Glomerular visceral epithelial cell (primary cell): ENCODE measurements at regions not wholly inside any gene's neighbourhood (a gene's known extent, or its start where the extent isn't known, plus 50 kb on each side); places are given as distances from the start of the nearest gene placed in this dataset.
A peak's percentile ranks its signal among the peaks of the same experiment; 100 is the strongest.

Experiments
- DNase-seq: peaks from one replicate; pipeline ENCODE4 v3.0.0-alpha.2; 2016; ENCODE audit errors: extremely low spot score

DNA sequence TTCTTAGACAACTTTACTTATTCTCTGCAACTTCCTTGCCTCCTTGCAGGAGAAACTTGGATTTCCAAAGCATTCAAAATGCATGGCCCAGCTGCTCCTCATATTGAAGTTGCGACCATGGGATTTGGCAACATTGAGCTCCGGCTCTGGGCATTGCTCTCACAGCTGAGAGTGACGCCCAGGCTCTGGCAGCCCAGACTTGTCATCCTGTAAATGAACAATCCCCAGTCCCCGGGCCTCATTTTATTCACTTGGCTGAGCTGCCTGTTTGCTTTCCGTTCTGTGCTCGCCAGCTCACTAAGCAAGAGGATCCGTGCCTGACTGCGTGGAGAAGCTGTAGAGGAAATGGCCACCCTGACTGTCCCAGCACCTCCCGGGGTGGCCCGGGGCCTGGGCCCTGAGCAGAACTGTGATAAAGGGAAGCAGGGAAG, 119.5 kb upstream of the CD93 start:
- peak; percentile 83 for DNase-seq

DNA sequence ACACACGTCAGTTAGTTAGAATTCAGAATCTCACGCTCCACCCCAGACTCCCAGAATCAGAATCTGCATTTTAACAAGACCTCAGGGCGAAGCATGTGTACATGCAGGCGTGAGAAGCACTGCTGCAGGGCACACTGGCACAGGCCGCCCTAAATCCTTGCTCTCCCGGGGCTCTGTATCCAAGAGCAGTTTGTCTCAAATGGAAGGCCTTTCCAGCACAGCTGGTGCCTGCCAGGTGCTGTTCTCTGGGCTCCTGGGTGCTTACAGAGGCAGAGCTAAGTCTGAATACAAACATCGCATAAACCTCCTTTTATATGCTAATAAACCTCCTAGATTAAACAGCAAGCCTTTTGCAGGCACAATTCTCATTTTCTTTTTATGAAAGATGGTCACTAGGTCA, 119.1 kb upstream of the CD93 start:
- no peak for DNase-seq

- DNase-seq, result no peak
Observed at GRCh38 chr20:23203951-23204730, 118.0 kb upstream of the CD93 start.

DNA sequence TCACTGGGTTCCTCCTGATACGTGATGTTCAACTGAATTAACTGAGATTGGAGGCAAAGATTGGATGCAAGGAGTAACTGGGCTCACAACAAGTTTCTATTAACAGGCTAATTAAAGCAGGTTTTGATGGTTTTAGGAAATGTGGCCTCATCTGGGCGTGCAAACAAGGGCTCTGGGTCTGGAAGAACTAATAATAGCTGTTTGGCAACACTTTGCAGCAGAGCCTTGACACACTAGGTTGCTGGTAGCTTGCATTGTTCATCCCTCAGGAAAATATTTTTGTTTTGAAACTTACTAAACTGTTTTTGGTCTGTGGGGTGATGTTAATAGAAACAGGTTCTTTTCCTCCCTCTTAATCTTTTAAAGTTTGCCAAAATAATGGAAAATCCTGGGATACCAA, 117.2 kb upstream of the CD93 start:
- no peak for DNase-seq

- no peak for DNase-seq
Observed at GRCh38 chr20:23201658-23202057, 115.5 kb upstream of the CD93 start.

- DNase-seq, result peak; percentile 40
Observed at GRCh38 chr20:23200914-23201313, 114.8 kb upstream of the CD93 start.

- no peak for DNase-seq
Observed at GRCh38 chr20:23200413-23200812, 114.3 kb upstream of the CD93 start.

DNA sequence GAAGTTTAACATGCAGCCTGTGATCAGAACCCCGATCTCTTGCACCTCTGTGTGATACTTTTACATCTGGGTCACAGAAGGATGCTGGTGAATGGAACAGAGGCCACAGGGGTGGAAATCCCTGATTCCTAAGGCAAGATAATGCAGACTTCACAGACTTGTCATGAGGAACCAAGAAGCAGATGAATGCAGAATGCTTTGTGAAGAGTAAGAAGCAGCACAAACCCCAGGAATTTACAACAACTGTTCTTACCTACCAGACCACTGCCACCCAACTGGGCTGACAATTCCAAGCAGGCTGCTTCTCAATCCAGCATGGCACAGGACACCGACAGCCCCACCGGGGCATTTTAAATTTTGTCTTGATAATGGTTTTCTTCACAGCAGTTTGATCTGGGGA, 113.2 kb upstream of the CD93 start:
- no peak for DNase-seq

DNA sequence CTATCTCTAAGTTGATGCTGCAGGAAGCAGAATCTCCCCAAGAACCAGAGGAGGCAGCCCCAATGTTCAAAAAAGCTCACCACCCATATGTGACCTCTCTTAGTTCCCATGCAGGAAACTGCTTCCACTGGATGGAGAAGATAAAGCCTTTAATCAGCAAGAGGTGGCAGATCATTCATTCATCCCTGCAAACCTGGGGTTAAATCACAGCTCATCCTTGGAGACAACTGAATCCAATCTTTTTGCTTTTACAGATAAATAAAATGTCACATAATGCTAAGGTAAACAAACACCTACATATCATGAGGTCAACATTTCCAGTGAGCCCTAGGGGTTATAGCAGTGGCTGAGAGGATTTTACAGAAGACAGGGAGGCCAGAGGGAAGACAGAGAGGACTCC, 112.7 kb upstream of the CD93 start:
- no peak for DNase-seq

- no peak for DNase-seq
Observed at GRCh38 chr20:23197836-23198235, 111.7 kb upstream of the CD93 start.

- DNase-seq, result no peak
Observed at GRCh38 chr20:23195636-23196035, 109.5 kb upstream of the CD93 start.

DNA sequence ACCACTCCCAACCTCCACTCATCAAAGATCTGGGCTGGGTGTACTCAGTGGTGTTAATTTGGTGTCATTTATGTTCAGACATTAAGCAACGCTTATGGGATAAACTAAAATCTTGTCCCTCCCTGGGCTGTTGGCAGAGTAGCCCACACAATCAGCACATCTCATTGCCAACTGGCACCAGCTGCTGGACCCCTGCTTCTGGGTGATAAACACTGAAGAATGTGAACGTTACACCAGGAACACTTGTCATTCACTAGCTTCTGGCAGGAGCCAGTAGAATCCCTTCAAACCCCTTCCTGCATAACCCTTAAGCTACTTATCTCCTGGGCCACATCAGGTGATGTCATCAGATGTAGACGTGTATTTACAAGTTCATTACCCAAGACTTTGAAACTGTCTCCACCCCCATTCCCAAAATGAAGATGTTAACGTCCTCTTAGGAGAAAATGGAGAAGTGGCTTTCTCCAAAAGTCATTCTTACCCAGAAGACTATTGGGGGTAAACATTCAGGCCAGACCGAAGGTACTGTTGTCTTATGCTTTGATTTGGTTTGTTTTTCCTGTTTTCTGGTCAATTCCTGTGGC, 107.8 kb upstream of the CD93 start:
- no peak for DNase-seq

DNA sequence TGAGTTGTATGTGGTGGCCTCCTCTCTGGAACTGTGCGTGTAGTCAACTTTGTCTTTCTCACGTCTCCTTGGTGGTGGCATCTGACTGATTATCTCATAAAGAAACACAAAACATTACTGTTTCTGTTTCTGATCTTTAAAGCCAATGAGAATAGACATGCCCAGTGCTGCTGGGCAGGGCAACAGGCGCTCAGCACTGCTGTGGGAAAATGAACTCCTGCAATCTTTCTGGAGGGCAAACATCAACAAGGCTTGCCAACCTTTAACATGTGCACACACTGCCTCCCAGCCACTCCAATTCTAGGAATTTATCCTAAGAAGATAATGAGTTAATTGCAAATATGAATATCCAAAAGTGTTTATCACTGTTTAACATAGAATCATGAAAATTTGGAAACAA, 106.3 kb upstream of the CD93 start:
- DNase-seq, result no peak

- no peak for DNase-seq
Observed at GRCh38 chr20:23190557-23190956, 104.4 kb upstream of the CD93 start.

GRCh38 chr20:23189854-23190253, 103.7 kb upstream of the CD93 start:
- DNase-seq, result no peak

- no peak for DNase-seq
Observed at GRCh38 chr20:23189341-23189740, 103.2 kb upstream of the CD93 start.

- no peak for DNase-seq
Observed at GRCh38 chr20:23188377-23189169, 102.4 kb upstream of the CD93 start.

DNA sequence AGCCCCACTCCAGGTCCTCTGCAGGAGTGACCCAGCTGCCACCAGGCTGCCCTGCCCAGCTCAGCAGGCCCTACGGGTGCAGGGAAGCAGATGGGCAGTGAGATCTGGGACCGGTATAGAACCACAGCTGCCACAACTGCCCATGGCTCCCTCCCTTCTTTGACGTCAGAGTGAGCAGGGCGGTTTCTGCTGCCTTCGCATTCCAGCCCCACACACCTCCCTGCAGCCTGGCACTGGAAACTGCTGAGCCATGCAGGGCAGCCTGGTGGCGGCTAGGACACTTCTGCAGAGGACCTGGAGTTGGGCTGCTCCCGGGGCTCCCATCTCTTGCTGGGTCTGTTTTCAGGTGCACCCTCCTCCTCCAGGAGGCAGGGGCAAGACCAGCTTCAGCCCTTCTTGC, 101.6 kb upstream of the CD93 start:
- DNase-seq, result peak; percentile 45

GRCh38 chr20:23186808-23187207, 100.7 kb upstream of the CD93 start:
- no peak for DNase-seq

GRCh38 chr20:23180451-23180921, 94.4 kb upstream of the CD93 start:
- DNase-seq, result no peak

DNA sequence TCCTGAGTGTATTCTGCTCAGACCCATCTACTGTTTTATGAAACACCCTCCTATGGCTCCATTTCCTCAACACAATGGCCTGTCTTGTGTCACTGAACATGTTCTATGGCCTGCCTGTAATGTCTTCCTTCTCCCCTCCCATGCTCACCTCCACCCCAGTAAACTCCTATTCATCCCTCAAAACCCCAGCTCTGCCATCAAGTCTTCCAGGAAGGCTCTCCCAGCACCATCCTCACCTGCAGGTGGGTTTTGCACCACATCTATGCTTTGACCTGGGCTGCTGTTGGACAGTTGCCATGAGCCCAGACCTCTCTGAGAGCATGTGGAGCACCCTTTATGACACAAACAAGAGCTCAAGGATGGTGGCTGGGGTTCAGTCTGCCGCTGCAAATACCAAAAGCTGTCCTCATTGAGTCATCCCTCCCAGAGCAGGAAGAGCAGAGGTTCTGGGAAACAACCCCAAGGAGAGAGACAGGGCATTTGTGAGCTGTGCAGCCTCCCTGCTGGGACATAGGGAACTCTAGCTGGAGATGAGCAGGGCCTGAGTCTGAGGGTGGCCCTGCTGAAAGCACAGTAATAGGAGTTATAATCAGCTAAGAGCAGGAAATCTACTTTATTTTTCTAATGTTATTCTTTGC, 93.8 kb upstream of the CD93 start:
- no peak for DNase-seq

- no peak for DNase-seq
Observed at GRCh38 chr20:23178806-23179205, 92.7 kb upstream of the CD93 start.
